GM12878 (cell line): ENCODE measurements at regions not wholly inside any gene's neighbourhood (a gene's known extent, or its start where the extent isn't known, plus 50 kb on each side); places are given as distances from the start of the nearest gene placed in this dataset.

Experiments used
- ATAC-seq: fragments of 200-7000 bp; cut with Tn5 transposase; 3 replicates; pipeline ENCODE4 v1.9.1; 2020; ENCODE audit warnings: mild to moderate bottlenecking, moderate library complexity
- BruUV-seq: library from RNA; stranded (reverse); fragments of 400-500 nt; replicated peaks from 2 replicates; lab custom pipeline; 2021; lab: Mats Ljungman, UMichigan
- CTCF ChIA-PET: fragments of 300-600 bp; sonication (Branson Sonifier 250); formaldehyde crosslinking; extraction: SDS; loops from one replicate; lab custom pipeline; 2021; ENCODE audit warnings: inconsistent platforms; lab: Yijun Ruan, JAX
- POLR2A ChIA-PET: fragments of 350-600 bp; formaldehyde crosslinking; extraction: SDS; loops from one replicate; lab custom pipeline; 2021; ENCODE audit warnings: inconsistent platforms; lab: Charles Lee
- RAD21 ChIA-PET: fragments of 300-600 bp; sonication (Branson Sonifier 250); formaldehyde crosslinking; loops from one replicate; lab custom pipeline; 2023; ENCODE audit warnings: antibody characterized with exemption; ENCODE audit not compliant: unreplicated experiment; lab: Charles Lee
- SMC1A ChIA-PET: fragments of 300-600 bp; sonication (Branson Sonifier 250); formaldehyde crosslinking; loops from one replicate; lab custom pipeline; 2023; ENCODE audit not compliant: unreplicated experiment, uncharacterized antibody; lab: Charles Lee
- DNase-seq: peaks from one replicate; pipeline ENCODE4 v3.0.0-alpha.2; 2011; ENCODE audit warnings: low read depth, low spot score
- FAIRE-seq: peaks from 3 replicates; lab custom pipeline; 2011; peaks lifted over from hg19 to GRCh38; lab: Jason Lieb, UNC
- H2AFZ ChIP-seq: 2 replicates; pipeline ENCODE4 v1.6.0; 2011; ENCODE audit warnings: low read depth, low read length, control low read depth; ENCODE audit not compliant: control insufficient read depth
- H3K27ac ChIP-seq: 2 replicates; pipeline ENCODE4 v1.5.1; 2011; ENCODE audit warnings: control low read depth; ENCODE audit not compliant: control insufficient read depth, insufficient read depth
- H3K27me3 ChIP-seq, 2 experiments: replicated peaks in 1 of 2; 2 replicates each; pipeline versions ENCODE4 v1.6.0 to v1.6.1; 2011; ENCODE audit warnings: low read length in 1 of 2; ENCODE audit not compliant: control insufficient read depth in 2 of 2, insufficient read depth in 2 of 2
- H3K36me3 ChIP-seq, 2 experiments: 2 replicates each; pipeline ENCODE4 v1.5.1; 2011; ENCODE audit warnings: low read length in 1 of 2; ENCODE audit not compliant: control insufficient read depth in 2 of 2, insufficient read depth in 2 of 2
- H3K4me1 ChIP-seq: 2 replicates; pipeline ENCODE4 v1.6.1; 2011; ENCODE audit warnings: mild to moderate bottlenecking, low read length, moderate library complexity, mixed read lengths; ENCODE audit not compliant: control insufficient read depth, insufficient read depth
- H3K4me2 ChIP-seq: 2 replicates; pipeline ENCODE4 v1.6.0; 2011; ENCODE audit warnings: control low read depth; ENCODE audit not compliant: control insufficient read depth, insufficient read depth
- H3K4me3 ChIP-seq: fragments of 200-600 bp; sonication (generic); 2 replicates; pipeline ENCODE4 v1.5.1; 2016
- H3K79me2 ChIP-seq: 2 replicates; pipeline ENCODE4 v1.6.0; 2011; ENCODE audit warnings: low read length; ENCODE audit not compliant: control insufficient read depth, insufficient read depth
- H3K9ac ChIP-seq: 2 replicates; pipeline ENCODE4 v1.8.0; 2011; ENCODE audit warnings: low read length, control low read depth, mixed read lengths; ENCODE audit not compliant: control insufficient read depth, insufficient read depth
- H3K9me3 ChIP-seq: replicated peaks from 3 replicates; pipeline ENCODE4 v1.5.1; 2011; ENCODE audit warnings: mild to moderate bottlenecking, low read length; ENCODE audit not compliant: control insufficient read depth, insufficient read depth
- H4K20me1 ChIP-seq: 2 replicates; pipeline ENCODE4 v1.6.0; 2011; ENCODE audit not compliant: control insufficient read depth, insufficient read depth
- CBFB ChIP-seq: IDR thresholded peaks from 2 replicates; pipeline ENCODE4 v1.6.1; 2016; ENCODE audit warnings: antibody characterized with exemption, low read depth
- CREM ChIP-seq: IDR thresholded peaks from 2 replicates; pipeline ENCODE4 v1.6.1; 2014; ENCODE audit warnings: antibody characterized with exemption, low read depth
- E4F1 ChIP-seq: fragments of 450-650 bp; IDR thresholded peaks from 2 replicates; pipeline ENCODE4 v1.6.1; 2018; ENCODE audit warnings: borderline replicate concordance, mild to moderate bottlenecking; ENCODE audit not compliant: partially characterized antibody
- IKZF1 ChIP-seq: fragments of 450-650 bp; conservative IDR thresholded peaks from 2 replicates; pipeline ENCODE4 v1.6.1; 2017; ENCODE audit warnings: antibody characterized with exemption, mild to moderate bottlenecking
- NR2C1 ChIP-seq: fragments of 450-650 bp; IDR thresholded peaks from 2 replicates; pipeline ENCODE4 v1.6.1; 2017; ENCODE audit warnings: antibody characterized with exemption, mild to moderate bottlenecking, moderate library complexity
- RELB ChIP-seq: fragments of 450-650 bp; IDR thresholded peaks from 2 replicates; pipeline ENCODE4 v1.6.1; 2017; ENCODE audit warnings: low read depth, mild to moderate bottlenecking, moderate library complexity
- SPI1 ChIP-seq: IDR thresholded peaks from 2 replicates; pipeline ENCODE4 v1.6.1; 2011; ENCODE audit warnings: low read depth, mild to moderate bottlenecking, low read length, moderate library complexity, borderline replicate concordance; ENCODE audit not compliant: insufficient read depth
- SUZ12 ChIP-seq: fragments of 200-600 bp; sonication (generic); IDR thresholded peaks from one replicate; pipeline ENCODE4 v1.6.1; 2018; ENCODE audit warnings: antibody characterized with exemption, mild to moderate bottlenecking; ENCODE audit not compliant: unreplicated experiment
- ZNF217 ChIP-seq: fragments of 450-650 bp; IDR thresholded peaks from 2 replicates; pipeline ENCODE4 v1.6.1; 2017; ENCODE audit warnings: antibody characterized with exemption, mild to moderate bottlenecking
- ZNF687 ChIP-seq: fragments of 450-650 bp; IDR thresholded peaks from 2 replicates; pipeline ENCODE4 v1.6.1; 2017; ENCODE audit warnings: mild to moderate bottlenecking, moderate library complexity
- WGBS: methylation state at CpG from one replicate; pipeline ENCODE4 v1.1.6; 2016; ENCODE audit warnings: low lambda C conversion rate; ENCODE audit not compliant: insufficient replicate concordance, insufficient coverage; ENCODE audit errors: missing lambda C conversion rate; 5-methylcytosine and 5-hydroxymethylcytosine counted together
- in situ Hi-C: fragments of 300-500 bp; cut with MboI; formaldehyde crosslinking; loops from 9 replicates; pipeline ENCODE4 v1.14.3; 2018; ENCODE audit warnings: mixed read lengths
- intact Hi-C: fragments of 100-400 bp; cut with micrococcal nuclease; formaldehyde crosslinking; loops from one replicate; pipeline ENCODE4 v1.14.2; 2022; ENCODE audit not compliant: unreplicated experiment

- Histone ChIP-seq H3K36me3 (no peaks in the 10 kb centered on the region), H3K4me1 (no peaks in the 10 kb centered on the region), H3K9me3 (no peaks in the 10 kb centered on the region; the same call in 2 of the 3 replicates), H2AFZ (no peak overlapping the region), H3K27ac (no peak overlapping the region), H3K4me3 (no peak overlapping the region), H3K27me3 (peaks cover 2 to 6% of the 10 kb centered on the region in 2 experiments), H3K4me2 (no peak overlapping the region), H4K20me1 (no peaks in the 10 kb centered on the region), H3K9ac (no peak overlapping the region), H3K79me2 (no peaks in the 10 kb centered on the region)
- TF ChIP-seq NR2C1 (no peak), SPI1 (no peak), E4F1 (no peak), SUZ12 (no peak), RELB (no peak), IKZF1 (no peak), ZNF217 (no peak), CBFB (no peak), ZNF687 (no peak), CREM (no peak)
- FAIRE-seq (no peak), DNase-seq (no peak), ATAC-seq (no peak)
- ChIA-PET SMC1A (no interaction called here), CTCF (interaction anchor here (1.2 kb wide), 1 partner anchor 40 kb away, joined by 4 read pairs; no protein-coding TSS in a partner anchor), POLR2A (no interaction called here), RAD21 (no interaction called here)
- 0% methylated on average over 3 of the region's 3 CpGs for WGBS
- in situ Hi-C loops (no loop called here), intact Hi-C loops (no loop called here)
- no TSS peak for BruUV-seq
These were observed 66.1 kb upstream of the RPL38 start for GRCh38 chr17:74137416-74137815.
